HG03135 (cell line): ENCODE measurements at regions not wholly inside any gene's neighbourhood (a gene's known extent, or its start where the extent isn't known, plus 50 kb on each side); places are given as distances from the start of the nearest gene placed in this dataset.

Source experiments
- ATAC-seq: cut with Tn5 transposase; IDR thresholded peaks from one replicate; pipeline ENCODE4 v1.9.1; 2021; ENCODE audit warnings: mild to moderate bottlenecking, moderate library complexity; ENCODE audit not compliant: unreplicated experiment

DNA sequence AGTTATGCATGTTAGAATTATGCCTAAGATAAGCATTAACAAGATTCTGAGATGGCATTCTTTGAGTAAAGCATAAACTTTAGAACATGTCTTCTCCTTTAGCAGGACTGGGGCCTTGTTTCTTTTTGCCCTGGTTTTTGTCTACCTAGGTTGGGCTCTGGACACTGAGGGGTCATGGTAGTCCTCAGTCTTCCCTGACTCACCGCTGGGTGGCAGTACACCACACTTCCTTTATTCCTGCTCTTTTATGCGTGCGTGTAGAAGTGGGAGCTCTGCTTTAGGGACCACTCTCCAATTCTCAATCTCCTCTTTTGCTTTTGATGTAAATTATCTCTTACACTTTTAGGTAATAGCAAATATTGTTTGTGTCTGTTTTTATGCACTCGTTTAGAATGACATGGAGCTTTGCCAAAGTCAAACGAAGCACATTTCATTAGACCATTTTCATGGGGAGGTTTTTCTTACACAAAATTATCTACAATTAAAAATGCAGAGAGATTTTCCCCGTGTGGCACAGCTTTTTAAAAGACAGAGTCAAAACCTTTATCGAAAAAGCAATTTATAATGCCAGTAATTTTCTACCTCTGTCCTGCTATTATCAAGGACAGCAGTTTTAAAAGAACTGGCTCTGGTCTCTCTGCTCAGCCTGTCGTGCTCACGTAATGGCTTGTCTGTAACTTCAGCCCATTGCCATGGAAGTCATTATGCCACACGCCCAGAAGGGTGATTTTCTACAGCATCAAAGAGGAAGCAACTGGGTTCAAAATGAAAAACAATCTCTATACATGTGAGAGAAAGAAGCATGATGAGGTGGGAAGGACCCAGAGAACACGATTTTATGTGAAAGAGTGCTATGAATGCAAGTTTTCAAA is 413.9 kb downstream of the COG6 start:
- no peak for ATAC-seq

DNA sequence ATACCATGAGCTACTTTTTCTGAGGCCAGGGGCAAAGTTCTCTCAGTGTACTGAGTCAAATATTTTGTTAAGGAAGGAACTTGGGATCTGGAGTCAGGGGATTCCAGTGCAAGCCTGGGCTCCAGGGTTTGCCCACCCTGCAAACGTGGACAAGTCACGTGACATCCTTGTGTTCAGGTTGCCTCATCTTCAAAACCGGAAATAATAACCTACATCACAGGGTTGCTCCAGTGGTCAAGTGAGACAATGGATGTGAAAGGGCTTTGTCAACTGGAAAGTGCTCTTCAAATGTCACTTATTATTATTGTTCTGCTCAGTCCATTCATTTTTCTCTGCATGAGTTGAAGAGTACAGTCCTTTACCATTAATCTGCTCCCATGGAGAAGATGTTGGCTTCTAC is 414.9 kb downstream of the COG6 start:
- ATAC-seq = no peak

DNA sequence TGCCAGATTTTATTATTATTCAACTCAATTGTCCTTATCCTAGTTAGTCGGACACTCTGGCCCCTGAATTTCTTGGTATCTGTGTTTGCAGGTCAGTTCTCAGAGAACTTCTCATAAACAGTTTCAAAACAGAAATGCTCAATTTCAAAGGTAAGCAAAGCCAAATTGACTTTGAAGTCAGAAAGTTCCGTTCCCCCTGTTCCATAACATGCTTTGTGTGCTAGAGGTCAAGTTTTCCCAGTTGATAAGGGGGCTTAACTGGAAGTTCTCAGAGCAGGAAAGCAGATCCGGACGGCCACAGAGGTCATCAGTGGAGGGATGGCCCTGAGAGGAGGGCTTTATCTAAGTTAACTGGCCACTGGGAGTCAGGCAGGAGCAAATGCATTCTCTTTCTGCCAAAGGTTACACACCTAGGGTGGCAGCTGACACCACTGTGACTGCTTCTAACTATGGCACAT is 417.2 kb downstream of the COG6 start:
- no peak for ATAC-seq

DNA sequence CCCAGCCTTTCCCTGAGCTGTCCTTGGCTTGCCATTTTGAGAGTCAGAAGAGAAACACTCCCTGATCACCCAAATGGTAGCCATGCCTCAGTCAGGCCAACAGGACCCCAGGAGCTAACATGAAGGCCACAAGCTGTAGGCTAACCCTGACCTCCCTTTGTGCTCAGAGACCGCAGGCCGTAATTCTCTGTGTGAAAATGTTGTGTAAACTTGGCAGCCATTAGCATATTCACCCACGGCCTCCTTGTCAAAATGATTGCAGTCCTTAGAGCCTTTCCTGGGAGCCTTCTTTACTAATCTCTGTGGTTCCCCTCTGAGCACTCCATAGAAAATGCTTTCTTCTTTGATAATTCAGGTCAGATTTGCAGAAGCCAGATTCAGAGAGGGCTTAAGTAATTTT is 418.9 kb downstream of the COG6 start:
- ATAC-seq = no peak

DNA sequence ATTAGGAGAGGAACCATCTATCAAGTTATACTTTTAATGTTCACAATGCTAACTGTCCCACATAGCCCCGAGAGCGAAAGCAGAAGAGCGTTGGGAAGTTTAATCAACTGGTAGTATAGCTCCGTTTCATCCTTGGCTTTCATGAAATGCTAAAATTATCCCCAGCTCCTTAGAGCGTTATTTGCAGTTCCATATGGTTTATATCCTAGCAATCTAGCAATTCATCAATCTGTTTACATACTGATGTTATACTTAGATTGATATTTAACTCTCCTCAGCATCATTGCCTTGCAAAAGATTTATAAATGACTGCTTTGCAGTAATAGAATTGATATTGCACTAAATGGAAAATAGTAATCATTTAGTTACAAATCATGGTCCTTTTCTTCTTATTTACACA is 419.8 kb downstream of the COG6 start:
- no peak for ATAC-seq

DNA sequence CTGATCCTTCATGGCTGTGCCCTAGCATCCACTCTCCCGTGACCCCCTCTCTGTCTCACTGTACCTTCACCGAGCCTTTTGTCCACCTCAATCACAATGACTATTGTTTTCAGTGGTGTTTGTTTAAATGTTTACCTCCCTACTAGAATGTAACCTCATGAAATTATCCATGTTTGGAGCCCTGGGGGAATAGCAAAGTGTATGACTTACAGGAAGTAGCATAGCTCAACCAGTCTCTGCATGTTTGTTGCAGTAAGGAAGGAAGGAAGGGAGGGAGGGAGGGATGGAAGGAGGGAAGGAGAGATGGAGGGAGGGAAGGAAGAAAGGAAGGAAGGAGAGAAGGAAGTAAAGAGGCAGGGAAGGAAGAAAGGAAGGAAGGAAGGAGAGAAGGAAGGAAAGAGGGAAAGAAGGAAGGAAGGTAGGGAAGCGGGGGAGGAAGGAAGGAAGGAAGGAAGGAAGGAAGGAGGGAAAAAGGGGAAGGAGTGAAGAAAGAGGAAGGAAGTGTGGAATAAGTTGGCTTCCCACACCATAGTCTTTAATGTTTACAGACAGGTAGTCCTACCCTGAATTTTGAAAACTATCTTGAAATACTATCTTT is 421.4 kb downstream of the COG6 start:
- no peak for ATAC-seq

DNA sequence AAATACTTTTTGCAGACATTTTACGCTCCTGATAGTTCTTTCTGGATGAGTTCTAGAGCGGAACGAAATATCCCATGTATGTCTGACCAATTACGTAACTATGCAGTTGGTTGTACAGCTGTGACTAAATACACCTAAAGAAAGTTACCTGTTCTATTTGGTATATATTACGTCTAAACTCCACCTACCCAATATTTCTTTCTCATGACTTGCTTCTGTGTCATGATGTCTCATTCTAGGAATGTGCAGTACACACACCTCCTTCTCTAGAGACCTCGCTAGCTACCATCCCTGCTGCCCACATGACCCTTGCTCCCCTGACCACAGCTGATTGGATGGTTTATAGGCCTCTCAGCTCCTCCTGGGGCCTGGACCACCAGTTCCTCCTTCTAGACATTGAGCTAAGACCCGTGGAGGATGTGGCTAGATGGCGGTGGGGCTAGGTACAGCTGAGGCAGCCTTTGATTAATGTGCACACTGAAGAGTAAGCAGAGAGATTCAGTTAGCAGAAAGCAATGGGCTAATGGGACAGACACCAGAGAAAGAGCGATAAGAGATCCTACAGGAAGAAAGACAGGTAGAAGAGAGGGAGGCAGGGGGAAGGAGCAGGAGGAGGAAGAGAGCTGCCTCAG is 422.1 kb downstream of the COG6 start:
- ATAC-seq = no peak

DNA sequence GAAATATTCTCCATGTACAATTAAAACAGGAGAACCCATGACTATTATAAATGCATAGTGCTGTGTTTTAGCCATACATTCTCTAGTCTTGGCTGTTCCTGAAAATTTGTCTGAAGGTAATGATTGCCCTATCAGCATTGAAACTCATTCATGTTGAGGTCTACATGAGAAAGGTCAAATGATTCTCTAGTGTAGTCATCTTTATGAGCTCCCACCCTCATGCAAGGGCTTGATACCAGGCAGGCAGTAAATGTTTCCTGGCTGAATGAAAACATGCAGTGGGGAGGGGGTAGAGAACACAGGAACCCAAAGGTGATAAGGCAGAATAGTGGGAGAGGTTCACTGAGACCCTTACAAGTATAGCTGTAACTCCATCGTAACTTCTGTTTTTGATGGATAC is 424.3 kb downstream of the COG6 start:
- ATAC-seq = no peak

DNA sequence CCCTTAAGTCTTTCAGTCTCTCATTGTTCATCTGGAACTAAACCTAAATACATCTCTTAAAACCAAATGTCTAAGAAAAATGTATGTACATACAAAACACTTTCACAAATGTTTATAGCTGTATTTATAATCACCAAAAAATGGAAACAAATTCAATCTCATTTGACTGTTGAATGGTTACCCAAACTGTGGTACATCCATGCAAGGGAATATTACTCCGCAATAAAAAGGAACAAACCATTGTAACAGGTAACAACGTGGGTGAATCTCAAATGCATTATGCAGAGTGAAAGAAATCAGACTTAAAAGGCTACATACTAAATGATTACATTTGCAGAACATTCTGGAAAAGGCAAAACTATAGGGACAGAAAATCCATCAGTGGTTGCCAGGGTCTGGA is 425.2 kb downstream of the COG6 start:
- ATAC-seq = no peak

DNA sequence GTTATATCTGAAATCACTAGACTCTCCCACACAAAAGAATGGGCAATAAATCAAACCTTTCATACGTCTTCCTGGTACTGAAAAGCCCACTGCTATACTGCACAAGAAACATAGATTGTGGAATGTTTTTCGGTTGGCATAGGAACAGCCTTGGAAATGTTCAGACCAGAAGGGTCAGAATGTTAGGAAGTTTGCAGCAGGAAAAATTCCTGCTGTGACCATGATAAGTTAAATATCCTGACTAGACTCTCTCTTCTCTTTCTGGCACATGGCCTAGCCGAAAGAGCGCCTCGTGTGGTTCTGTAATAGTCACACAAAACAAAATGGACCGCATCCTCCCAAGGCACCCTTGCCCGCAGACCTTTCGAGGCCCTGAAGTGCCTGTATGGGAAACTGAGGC is 427.2 kb downstream of the COG6 start:
- no peak for ATAC-seq

DNA sequence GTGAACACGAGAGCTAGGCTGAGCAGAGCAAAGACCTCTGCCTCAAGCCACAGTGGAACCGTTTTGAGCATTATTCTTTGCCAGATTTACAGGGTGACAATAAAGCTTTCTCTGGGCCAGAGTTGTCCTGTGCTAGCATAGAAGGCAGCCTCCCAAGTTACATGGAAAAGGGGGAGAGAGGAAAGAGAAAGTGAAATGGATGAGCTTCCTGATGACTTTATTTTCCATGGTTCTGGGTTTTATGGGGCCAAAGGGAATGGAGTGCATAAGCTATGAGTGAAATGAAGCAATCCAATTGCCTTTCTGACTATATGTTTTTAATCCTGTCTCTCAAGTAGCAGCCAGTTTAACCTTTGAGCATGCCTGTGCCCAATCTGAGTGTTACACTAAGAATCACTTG is 428.4 kb downstream of the COG6 start:
- no peak for ATAC-seq

DNA sequence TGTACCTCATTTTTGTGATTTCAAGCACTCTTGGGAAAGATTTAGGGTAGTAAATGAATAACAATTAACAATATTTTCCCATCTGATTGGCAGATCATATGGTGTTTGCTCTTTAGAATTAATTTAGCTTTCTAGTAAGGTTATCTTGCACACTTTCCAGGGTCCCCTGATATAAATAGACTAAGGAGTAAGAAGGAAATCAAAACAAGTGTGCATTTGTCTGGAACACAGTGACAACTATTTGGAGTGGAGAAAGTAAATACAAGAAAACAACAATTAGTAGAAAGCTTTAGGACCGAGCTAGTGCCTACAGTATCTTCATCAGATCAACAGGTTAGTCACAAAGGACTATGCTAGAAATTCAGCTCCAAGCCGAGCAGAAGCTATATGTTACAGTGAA is 429.5 kb downstream of the COG6 start:
- ATAC-seq = no peak

DNA sequence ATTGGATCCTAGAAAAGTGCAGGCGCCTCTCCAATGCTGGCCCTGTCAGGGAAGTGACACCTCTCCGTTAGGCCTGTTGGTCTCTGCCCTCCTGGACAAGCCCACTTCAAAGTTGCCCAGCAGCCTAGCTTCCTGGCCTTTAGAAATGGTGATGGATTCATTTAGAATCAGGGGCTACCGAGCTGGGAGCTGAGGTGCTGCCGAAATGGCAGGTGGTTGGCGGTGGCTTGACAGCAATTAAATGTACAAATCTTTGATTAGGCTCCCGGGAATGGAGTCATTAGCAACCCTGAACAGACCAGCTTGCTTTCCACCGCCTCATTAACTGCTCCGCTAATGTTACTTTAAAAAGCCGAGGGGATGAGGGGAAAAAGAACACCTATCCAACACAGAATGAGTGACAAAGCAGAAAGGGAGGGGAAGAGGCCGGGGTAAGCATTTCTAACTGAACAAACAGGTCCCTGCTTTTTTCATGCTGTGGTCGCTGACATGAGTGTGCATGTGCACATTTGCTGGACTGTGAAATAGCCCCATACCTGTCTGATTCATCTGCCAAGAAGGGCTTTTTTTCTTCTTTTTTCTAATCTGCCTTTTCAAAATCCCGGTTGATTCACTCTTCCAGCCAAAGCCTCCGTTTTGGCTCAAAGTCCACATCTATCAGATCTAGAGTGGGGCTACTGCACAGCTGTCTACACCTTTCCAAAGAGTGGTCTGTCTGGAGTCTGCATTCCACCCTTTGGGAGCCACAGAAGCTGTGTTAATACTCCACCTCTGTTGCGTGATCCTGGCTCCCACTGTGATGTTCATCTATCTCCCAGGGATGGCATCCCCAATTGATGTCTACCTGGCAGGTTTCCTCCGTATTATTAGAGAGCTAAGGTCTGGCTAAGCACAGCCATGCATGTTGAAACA is 431.9 kb downstream of the COG6 start:
- ATAC-seq = no peak

DNA sequence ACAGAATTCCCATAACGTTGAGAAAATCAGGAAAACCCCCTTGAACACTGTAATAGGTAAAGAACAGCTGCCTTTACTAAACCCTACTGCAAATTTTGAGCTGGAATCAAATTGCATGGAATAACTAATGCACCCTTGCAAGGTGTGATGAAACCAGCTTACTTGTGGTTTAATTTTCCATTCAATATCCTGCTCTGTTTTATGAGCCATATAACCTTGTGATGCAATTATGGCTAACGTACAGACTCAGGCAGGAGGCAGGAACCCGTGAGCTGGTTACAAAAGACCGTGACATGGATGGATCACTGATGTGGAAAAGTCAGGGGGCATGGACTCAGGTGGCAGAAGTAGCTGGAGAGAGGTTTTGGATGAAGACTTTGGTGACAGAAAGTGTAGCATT is 438.6 kb downstream of the COG6 start:
- ATAC-seq = no peak

DNA sequence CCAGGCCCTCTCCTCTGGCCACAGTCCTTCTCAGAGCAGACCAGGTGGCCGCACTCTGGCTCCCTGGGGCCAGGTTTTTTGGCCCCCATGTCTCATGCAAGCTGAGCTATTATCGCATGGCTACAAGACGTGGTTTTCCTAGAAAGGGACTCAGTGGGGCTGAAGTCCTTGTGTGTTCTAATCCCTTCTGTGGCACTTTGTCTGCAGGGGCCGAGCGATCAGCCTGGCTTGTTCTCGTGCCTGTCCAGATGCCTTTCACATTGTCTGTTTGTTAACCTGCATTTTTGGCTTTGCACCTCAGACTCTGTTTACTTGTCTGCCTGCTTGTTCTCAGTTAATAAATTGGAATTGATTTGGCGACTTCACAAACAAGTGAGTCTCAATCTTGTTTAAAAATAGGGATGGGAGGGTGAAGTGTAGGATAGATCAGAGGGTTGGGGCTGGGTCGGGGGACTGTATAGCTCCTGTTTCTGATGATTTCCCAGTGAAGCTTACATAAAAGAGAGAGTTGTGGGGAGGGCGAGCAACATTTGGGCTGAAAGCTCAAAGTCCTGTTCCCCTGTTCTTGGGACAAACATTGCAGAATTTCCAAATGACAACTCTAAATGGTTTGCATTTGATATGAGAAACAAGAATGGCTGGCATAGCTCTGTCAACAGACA is 440.4 kb downstream of the COG6 start:
- ATAC-seq = no peak

DNA sequence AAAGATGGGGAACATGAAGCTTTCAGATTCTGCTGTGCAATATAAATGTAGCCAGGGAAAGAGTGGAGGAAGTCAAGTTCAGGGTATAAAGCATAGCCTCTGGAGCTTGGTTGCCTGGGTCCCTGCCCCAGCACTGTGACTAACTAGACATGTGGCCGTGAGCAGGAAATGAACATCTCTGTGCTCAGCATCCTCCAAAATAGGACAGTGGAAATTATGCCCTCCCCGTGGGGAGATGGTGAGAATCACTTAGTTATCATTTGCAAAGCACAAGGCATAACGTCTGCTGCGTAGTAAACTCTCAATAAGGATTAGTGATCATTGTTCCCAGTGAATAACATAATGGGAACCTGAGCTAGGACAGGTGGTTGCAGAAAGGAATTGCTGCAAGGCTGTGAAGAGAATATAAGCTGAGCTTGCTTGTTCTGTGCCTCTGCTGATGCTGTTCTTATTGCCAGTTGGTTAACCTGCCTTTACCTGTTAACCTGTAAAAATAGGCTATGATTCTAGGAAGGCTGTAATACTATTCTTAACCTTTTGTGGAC is 441.0 kb downstream of the COG6 start:
- ATAC-seq = no peak

DNA sequence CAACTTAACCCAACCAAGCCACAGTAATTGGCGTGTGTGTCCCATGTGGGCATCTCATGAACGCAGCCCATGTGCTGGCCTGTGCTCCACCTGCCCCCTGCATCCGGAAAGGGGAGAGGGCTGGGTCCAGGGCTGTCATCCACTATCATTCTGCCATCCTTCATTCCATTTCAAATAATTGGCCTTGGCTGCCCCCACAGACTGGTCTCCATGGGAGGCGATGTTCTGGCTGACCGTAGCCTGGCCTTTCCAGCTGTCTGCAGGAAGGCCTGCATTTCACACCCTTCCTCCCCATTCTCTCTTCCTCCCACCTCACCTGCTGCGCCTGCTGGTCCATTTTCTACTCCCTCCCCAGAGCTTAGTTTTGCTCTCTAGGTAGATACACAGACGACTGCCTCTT is 442.8 kb downstream of the COG6 start:
- no peak for ATAC-seq

DNA sequence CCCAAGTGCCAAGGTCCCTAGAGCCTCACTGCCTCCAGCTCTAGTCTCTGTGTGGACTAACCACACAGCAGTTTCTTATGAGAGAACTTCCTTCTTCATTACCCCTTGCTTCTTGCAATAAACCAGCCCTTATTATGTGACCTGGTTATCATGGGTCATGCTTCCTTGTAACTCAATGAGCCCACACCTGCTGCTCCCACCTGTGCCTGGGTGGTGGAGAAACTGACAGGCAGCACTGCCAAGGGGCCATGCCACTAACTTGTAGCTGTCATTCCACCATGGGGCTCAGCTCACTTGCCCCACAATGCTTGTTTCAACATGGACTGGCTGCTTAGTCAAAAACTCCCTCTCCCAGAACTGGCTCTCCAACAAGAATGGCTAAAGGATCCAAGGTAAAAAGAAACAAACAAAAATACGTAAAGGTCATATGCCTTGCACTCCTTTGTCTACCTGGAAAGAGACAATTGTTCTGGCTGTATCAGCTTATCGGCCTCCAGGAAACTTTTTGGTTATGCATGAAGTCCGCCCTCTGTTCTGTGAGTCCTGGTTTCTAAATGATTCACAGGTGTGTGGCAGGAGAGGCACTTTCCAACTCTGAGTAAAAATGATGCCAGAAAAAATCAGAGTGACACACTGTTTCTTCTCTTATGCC is 446.4 kb downstream of the COG6 start:
- peak; percentile 72 for ATAC-seq

DNA sequence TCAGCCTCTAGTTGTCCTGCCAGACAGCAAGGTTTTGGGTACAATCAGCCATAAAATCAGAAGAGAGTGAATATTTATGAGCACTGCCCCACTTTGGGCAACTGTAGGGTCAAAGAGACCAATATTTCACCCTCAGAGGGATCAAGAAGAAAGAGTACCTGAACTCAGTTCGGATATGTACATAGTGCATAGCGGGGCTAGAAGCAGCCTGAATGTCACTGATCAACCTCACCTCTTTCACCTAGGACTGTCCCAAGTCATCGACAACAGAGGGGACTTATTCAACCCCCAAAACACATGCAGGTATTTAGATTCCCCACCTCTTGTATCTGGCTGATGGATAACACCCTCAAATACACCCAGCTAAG is 446.9 kb downstream of the COG6 start:
- ATAC-seq = no peak

DNA sequence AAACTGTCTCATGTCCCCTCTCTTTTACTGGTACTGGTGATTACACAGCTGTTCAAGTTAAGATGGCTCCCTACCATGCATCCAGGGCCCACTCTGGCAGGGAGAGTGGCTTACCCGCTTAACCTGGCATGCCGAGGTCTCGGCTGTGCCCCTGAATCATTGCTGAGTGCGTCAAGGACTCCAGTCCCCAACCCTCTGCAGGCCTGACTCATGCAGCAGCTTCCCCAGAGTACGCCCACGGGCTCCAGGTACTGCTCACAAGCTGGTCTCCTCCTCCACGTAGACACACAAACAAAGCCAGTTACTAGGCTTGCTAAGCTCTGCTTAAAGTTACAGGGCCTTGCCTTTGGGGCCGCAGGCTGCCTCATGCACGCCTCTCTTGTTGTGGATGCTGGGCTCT is 447.4 kb downstream of the COG6 start:
- no peak for ATAC-seq
